ENCODE measurements at regions not wholly inside any gene's neighbourhood (a gene's known extent, or its start where the extent isn't known, plus 50 kb on each side); places are given as distances from the start of the nearest gene placed in this dataset.
A peak's percentile ranks its signal among the peaks of the same experiment; 100 is the strongest.

DNA sequence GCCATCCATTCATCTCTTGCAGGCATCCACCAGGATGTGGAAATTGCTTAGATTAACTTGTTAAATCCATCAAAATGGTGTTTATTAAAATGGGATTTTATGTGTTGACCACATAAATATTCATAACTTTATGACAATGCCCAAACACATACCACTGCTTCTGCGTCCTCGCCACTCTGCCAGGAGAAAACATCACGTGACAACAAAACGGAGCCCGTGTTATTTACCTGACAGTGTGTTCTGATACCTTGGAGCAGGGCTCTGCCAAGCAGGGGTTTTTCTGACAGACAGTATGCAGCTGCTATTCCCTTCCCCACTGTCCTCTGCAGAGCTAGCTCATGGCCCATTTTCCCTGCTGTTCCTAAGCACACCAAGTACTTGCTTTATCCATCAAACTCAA lies 279.5 kb upstream of the CHD6 start:
- H3K79me2 ChIP-seq (ENCODE audit: insufficient read depth, low read length), result no peaks in the 10 kb centered on the region
- H3K27ac ChIP-seq (ENCODE audit: extremely low read length, insufficient read depth, low read length), result no peak overlapping the region
- no peaks in the 10 kb centered on the region for H4K20me1 ChIP-seq (ENCODE audit: insufficient read depth, low read length)
- ChIA-PET POLR2A (no interaction called here), CTCF (ENCODE audit: low intra/inter-chr PET ratio, low total read pairs) (no interaction called here)
- H3K4me3 ChIP-seq (replicated peaks in 1 of 3; ENCODE audit: insufficient read depth in 1 of 3, low read depth in 2 of 3, low read length in 3 of 3), result no peak overlapping the region
- no peak overlapping the region for H3K9ac ChIP-seq (ENCODE audit: insufficient read depth, low read depth, low read length)
- FAIRE-seq, result no peak
- H2AFZ ChIP-seq (ENCODE audit: low read length), result no peak overlapping the region
- H3K9me3 ChIP-seq (ENCODE audit: low read length), result no peaks in the 10 kb centered on the region
- TF ChIP-seq, protein P1, sequence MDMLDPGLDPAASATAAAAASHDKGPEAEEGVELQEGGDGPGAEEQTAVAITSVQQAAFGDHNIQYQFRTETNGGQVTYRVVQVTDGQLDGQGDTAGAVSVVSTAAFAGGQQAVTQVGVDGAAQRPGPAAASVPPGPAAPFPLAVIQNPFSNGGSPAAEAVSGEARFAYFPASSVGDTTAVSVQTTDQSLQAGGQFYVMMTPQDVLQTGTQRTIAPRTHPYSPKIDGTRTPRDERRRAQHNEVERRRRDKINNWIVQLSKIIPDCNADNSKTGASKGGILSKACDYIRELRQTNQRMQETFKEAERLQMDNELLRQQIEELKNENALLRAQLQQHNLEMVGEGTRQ (IDR thresholded peaks at IDR 0.05; ENCODE audit: low read depth, low read length), result peak; percentile 51; the same call in 1 of the 2 replicates
- TF ChIP-seq, protein P1 (CRISPR knock-in tag; IDR thresholded peaks at IDR 0.05; ENCODE audit: borderline replicate concordance), result no peak
- TF ChIP-seq RAD51 (IDR thresholded peaks at IDR 0.05; ENCODE audit: borderline replicate concordance) (peak; percentile 84; the same call in 1 of the 2 replicates), TGIF2 (CRISPR knock-in tag; IDR thresholded peaks at IDR 0.05) (no peak)
- TF ChIP-seq, protein P2, sequence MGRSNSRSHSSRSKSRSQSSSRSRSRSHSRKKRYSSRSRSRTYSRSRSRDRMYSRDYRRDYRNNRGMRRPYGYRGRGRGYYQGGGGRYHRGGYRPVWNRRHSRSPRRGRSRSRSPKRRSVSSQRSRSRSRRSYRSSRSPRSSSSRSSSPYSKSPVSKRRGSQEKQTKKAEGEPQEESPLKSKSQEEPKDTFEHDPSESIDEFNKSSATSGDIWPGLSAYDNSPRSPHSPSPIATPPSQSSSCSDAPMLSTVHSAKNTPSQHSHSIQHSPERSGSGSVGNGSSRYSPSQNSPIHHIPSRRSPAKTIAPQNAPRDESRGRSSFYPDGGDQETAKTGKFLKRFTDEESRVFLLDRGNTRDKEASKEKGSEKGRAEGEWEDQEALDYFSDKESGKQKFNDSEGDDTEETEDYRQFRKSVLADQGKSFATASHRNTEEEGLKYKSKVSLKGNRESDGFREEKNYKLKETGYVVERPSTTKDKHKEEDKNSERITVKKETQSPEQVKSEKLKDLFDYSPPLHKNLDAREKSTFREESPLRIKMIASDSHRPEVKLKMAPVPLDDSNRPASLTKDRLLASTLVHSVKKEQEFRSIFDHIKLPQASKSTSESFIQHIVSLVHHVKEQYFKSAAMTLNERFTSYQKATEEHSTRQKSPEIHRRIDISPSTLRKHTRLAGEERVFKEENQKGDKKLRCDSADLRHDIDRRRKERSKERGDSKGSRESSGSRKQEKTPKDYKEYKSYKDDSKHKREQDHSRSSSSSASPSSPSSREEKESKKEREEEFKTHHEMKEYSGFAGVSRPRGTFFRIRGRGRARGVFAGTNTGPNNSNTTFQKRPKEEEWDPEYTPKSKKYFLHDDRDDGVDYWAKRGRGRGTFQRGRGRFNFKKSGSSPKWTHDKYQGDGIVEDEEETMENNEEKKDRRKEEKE (IDR thresholded peaks at IDR 0.05), result no peak
- intact Hi-C loops (cut with micrococcal nuclease; ENCODE audit: unreplicated experiment) (no loop called here), in situ Hi-C loops (cut with HindIII; ENCODE audit: extremely low pct_ligation_motif_present, low pct_unique_long_range_greater_than_20kb) (no loop called here)
- ATAC-seq, result no peak
- H3K36me3 ChIP-seq (replicated peaks in 1 of 2; ENCODE audit: control insufficient read depth in 1 of 2, insufficient read depth in 2 of 2, low read length in 2 of 2), result no peaks in the 10 kb centered on the region
- no peaks in the 10 kb centered on the region for H3K27me3 ChIP-seq (ENCODE audit: control insufficient read depth in 1 of 2, insufficient read depth in 2 of 2, low read length in 2 of 2)
- BruUV-seq (replicated peaks), result no TSS peak
- H3K4me2 ChIP-seq (ENCODE audit: low read depth, low read length), result no peak overlapping the region
- 12% methylated on average over 5 of the region's 5 CpGs for WGBS (ENCODE audit: low lambda C conversion rate)
- no peak for DNase-seq (ENCODE audit: low spot score)
- H3K4me1 ChIP-seq (ENCODE audit: insufficient read depth, low read length), result no peaks in the 10 kb centered on the region
